ENCODE measurements at regions not wholly inside any gene's neighbourhood (a gene's known extent, or its start where the extent isn't known, plus 50 kb on each side); places are given as distances from the start of the nearest gene placed in this dataset.

DNA sequence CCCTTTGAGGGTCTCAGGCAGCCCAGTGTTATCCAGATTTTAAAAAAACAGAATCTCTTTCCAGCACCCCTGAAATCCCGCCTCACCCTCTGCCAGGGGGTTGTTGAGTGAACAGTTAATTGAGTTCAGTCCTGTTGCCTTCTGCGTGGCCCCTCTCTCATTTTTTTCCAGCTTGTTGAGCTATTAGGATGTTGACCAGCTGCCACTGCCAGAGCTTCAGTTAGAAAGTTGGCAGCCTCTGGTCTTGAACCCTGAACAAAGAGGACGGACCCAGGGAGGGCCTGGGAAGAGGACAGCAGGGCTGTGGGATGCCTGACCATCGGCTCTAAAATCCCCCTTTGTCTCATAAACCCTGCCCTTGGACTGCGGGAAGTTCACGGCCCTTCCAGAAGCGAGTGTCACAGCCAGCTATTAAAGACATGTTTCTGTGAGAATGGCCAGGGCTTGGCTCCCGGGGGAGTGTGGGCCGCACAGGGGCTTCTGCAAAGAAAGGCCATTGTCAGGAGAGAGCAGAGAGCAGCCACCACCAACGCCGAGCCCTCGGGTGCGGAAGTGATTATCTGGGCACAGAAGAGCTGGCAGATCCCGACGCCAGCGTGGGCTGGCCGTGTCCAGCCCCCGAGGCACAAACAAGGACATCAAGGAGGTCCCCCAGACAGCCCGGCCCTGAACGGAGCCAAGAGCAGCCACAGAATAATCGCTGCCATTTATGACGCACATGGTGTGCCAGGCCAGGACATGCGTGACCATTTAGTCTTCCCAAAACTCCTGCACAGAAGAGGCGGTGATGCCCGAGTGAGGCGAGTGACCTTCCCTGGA lies 189.0 kb downstream of the ANKRD60 start:
- Histone ChIP-seq H4K20me1 (ENCODE audit: insufficient read depth, low read length) (no peaks in the 10 kb centered on the region), H2AFZ (replicated peaks; ENCODE audit: low read length, poor library complexity) (no peak overlapping the region), H2AK9ac (replicated peaks; ENCODE audit: low read depth, low read length, poor library complexity) (no peak overlapping the region), H2BK15ac (ENCODE audit: low read depth, low read length) (no peak overlapping the region), H2AK5ac (ENCODE audit: low read depth, low read length) (no peak overlapping the region), H3K4ac (ENCODE audit: low read depth, low read length) (no peak overlapping the region), H3K27ac (ENCODE audit: insufficient read depth, low read length) (no peak overlapping the region), H3K36me3 (ENCODE audit: control insufficient read depth, insufficient read depth, low read length) (no peaks in the 10 kb centered on the region), H3K23ac (ENCODE audit: low read depth, low read length) (no peak overlapping the region), H3K9me3 (ENCODE audit: control insufficient read depth, insufficient read depth, low read length) (no peaks in the 10 kb centered on the region), H3K18ac (ENCODE audit: low read depth, low read length) (no peak overlapping the region), H3K79me1 (ENCODE audit: low read depth in 1 of 2, low read length in 2 of 2) (no peaks in the 10 kb centered on the region), H2BK20ac (ENCODE audit: low read depth, low read length) (no peak overlapping the region), H2BK120ac (ENCODE audit: low read depth, low read length) (no peak overlapping the region), H4K8ac (ENCODE audit: low read depth in 2 of 2, low read length in 2 of 2) (no peak overlapping the region), H2BK5ac (ENCODE audit: low read depth, low read length, poor library complexity, severe bottlenecking) (no peak overlapping the region), H3K27me3 (ENCODE audit: control insufficient read depth, insufficient read depth, low read length) (no peaks in the 10 kb centered on the region), H3K4me2 (ENCODE audit: low read depth, low read length) (no peak overlapping the region), H3K4me3 (ENCODE audit: insufficient read depth, low read depth, low read length) (no peak overlapping the region), H3K9ac (ENCODE audit: low read depth, low read length) (no peak overlapping the region), H3K14ac (replicated peaks; ENCODE audit: low read depth, low read length) (no peak overlapping the region), H3K4me1 (ENCODE audit: control insufficient read depth, insufficient read depth, low read length) (no peaks in the 10 kb centered on the region), H4K91ac (ENCODE audit: insufficient read depth, low read depth, low read length) (no peak overlapping the region), H3K56ac (ENCODE audit: extremely low read depth, insufficient read depth, low read length) (no peak overlapping the region), H4K5ac (ENCODE audit: low read depth, low read length) (no peak overlapping the region), H3K9me1 (ENCODE audit: insufficient read depth, low read length) (no peaks in the 10 kb centered on the region)
- no peak for TF ChIP-seq CEBPB (IDR thresholded peaks at IDR 0.05; ENCODE audit: low read depth, low read length)
- TF ChIP-seq POLR2A (IDR thresholded peaks at IDR 0.05; ENCODE audit: low read depth, low read length): no peak
- no peak for TF ChIP-seq RAD21 (IDR thresholded peaks at IDR 0.05; ENCODE audit: low read length)
- no peak for TF ChIP-seq SMC3 (IDR thresholded peaks at IDR 0.05; ENCODE audit: low read depth, low read length)
- TF ChIP-seq, protein P1, sequence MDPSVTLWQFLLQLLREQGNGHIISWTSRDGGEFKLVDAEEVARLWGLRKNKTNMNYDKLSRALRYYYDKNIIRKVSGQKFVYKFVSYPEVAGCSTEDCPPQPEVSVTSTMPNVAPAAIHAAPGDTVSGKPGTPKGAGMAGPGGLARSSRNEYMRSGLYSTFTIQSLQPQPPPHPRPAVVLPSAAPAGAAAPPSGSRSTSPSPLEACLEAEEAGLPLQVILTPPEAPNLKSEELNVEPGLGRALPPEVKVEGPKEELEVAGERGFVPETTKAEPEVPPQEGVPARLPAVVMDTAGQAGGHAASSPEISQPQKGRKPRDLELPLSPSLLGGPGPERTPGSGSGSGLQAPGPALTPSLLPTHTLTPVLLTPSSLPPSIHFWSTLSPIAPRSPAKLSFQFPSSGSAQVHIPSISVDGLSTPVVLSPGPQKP (IDR thresholded peaks at IDR 0.05; ENCODE audit: borderline replicate concordance, low read depth, low read length): no peak
- no peak for TF ChIP-seq BHLHE40 (IDR thresholded peaks at IDR 0.05; ENCODE audit: low read depth, low read length)
- TF ChIP-seq, protein P2, sequence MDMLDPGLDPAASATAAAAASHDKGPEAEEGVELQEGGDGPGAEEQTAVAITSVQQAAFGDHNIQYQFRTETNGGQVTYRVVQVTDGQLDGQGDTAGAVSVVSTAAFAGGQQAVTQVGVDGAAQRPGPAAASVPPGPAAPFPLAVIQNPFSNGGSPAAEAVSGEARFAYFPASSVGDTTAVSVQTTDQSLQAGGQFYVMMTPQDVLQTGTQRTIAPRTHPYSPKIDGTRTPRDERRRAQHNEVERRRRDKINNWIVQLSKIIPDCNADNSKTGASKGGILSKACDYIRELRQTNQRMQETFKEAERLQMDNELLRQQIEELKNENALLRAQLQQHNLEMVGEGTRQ (IDR thresholded peaks at IDR 0.05; ENCODE audit: low read depth, low read length): no peak
- no peak for TF ChIP-seq RCOR1 (IDR thresholded peaks at IDR 0.05; ENCODE audit: insufficient replicate concordance, low read length)
- TF ChIP-seq CHD1 (IDR thresholded peaks at IDR 0.05; ENCODE audit: low read depth, low read length): no peak
- no peak for TF ChIP-seq MAFK (IDR thresholded peaks at IDR 0.05; ENCODE audit: low read depth, low read length)
- no peak for TF ChIP-seq RFX5 (IDR thresholded peaks at IDR 0.05; ENCODE audit: low read depth, low read length)
- TF ChIP-seq NFE2L2 (IDR thresholded peaks at IDR 0.05; ENCODE audit: low read depth, low read length): no peak
- TF ChIP-seq FOS (IDR thresholded peaks at IDR 0.05; ENCODE audit: low read depth, low read length): no peak
- TF ChIP-seq, protein P3, sequence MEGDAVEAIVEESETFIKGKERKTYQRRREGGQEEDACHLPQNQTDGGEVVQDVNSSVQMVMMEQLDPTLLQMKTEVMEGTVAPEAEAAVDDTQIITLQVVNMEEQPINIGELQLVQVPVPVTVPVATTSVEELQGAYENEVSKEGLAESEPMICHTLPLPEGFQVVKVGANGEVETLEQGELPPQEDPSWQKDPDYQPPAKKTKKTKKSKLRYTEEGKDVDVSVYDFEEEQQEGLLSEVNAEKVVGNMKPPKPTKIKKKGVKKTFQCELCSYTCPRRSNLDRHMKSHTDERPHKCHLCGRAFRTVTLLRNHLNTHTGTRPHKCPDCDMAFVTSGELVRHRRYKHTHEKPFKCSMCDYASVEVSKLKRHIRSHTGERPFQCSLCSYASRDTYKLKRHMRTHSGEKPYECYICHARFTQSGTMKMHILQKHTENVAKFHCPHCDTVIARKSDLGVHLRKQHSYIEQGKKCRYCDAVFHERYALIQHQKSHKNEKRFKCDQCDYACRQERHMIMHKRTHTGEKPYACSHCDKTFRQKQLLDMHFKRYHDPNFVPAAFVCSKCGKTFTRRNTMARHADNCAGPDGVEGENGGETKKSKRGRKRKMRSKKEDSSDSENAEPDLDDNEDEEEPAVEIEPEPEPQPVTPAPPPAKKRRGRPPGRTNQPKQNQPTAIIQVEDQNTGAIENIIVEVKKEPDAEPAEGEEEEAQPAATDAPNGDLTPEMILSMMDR (conservative IDR thresholded peaks at IDR 0.05; ENCODE audit: low read depth, low read length): no peak
- no peak for TF ChIP-seq MXI1 (IDR thresholded peaks at IDR 0.05; ENCODE audit: borderline replicate concordance, low read depth, low read length)
- no peak for TF ChIP-seq MAZ (IDR thresholded peaks at IDR 0.05; ENCODE audit: borderline replicate concordance, low read depth, low read length)
- intact Hi-C loops (cut with micrococcal nuclease): no loop called here
- BruUV-seq (replicated peaks): no TSS peak
- no peak for ATAC-seq (ENCODE audit: low read depth)
- ChIA-PET CTCF (no interaction called here), POLR2A (ENCODE audit: unreplicated experiment) (no interaction called here)
- in situ Hi-C loops (cut with MboI; ENCODE audit: low sequenced_read_pairs): no loop called here
- DNase-seq: no peak
- 54% methylated on average over 14 of the region's 26 CpGs; no CpG with 5 or more reads in 1 of the 2 experiments for WGBS, 2 experiments (ENCODE audit: extremely low coverage in 2 of 2, insufficient read length in 1 of 2)
- dilution Hi-C loops (cut with HindIII; ENCODE audit: low sequenced_read_pairs, unreplicated experiment): no loop called here

Measured in IMR-90 (cell line).